ENCODE measurements at regions not wholly inside any gene's neighbourhood (a gene's known extent, or its start where the extent isn't known, plus 50 kb on each side); places are given as distances from the start of the nearest gene placed in this dataset.

DNA sequence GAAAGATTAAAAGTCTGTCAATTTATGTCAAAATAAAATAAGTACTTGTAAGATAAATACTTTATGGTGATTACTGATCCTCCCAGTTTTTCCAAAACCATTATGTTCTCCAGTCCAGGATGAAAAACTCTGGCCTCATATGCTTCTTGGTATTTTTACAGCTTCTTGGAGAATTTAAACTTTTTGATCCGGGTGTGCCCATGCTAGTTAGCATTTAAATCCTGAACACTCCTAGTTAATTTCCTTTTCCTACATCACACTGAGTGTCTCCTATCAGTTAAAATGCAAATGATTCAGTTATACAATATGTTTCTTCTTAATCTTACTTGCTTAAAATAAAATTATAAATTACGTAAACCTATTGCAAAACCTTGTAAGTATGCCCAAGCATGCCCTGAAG is 499.9 kb upstream of the SLITRK6 start:
- Histone ChIP-seq H3K9me3 (peaks cover 0 to 5% (median 0%) of the 10 kb centered on the region in 4 donors), H3K36me3 (no peaks in the 10 kb centered on the region), H3K27ac (no peak overlapping the region), H3K4me3 (no peak overlapping the region), H3K4me1 (no peaks in the 10 kb centered on the region), H3K27me3 (no peaks in the 10 kb centered on the region)
- 72 to 88% (median 76%) methylated on average over 2 of the region's 2 CpGs for WGBS, 5 donors
- intact Hi-C loops (cut with DNase I; ENCODE audit: low total_unique reads) = no loop called here
- TF ChIP-seq EP300 (IDR thresholded peaks at IDR 0.05) (no peak), POLR2AphosphoS5 (IDR thresholded peaks at IDR 0.05) (no peak), POLR2A (IDR thresholded peaks at IDR 0.05) (no peak)
- TF ChIP-seq, protein P1, sequence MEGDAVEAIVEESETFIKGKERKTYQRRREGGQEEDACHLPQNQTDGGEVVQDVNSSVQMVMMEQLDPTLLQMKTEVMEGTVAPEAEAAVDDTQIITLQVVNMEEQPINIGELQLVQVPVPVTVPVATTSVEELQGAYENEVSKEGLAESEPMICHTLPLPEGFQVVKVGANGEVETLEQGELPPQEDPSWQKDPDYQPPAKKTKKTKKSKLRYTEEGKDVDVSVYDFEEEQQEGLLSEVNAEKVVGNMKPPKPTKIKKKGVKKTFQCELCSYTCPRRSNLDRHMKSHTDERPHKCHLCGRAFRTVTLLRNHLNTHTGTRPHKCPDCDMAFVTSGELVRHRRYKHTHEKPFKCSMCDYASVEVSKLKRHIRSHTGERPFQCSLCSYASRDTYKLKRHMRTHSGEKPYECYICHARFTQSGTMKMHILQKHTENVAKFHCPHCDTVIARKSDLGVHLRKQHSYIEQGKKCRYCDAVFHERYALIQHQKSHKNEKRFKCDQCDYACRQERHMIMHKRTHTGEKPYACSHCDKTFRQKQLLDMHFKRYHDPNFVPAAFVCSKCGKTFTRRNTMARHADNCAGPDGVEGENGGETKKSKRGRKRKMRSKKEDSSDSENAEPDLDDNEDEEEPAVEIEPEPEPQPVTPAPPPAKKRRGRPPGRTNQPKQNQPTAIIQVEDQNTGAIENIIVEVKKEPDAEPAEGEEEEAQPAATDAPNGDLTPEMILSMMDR (IDR thresholded peaks at IDR 0.05) = no peak
- no peak for DNase-seq

DNA sequence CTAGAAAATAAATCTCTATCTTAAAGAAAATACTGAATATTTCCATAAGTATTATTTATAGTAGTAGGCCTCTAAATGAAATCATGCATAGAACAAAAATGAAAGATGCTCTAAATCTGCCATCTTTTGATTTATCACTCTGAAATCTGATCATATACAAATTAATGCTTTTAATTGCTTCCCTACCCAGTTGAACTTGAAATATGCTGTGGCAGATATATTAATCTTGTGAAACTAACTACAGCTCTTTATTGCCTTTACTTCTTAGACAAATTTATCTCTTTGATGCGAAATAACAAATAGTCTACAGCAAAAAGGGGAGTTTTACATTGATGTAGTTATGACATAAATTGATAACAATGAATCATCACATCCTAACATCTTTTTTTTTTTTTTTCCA is 510.7 kb upstream of the SLITRK6 start:
- no peak for DNase-seq
- intact Hi-C loops (cut with DNase I; ENCODE audit: low total_unique reads) = no loop called here
- Histone ChIP-seq H3K27ac (no peak overlapping the region), H3K4me3 (no peak overlapping the region), H3K36me3 (no peaks in the 10 kb centered on the region), H3K4me1 (no peaks in the 10 kb centered on the region), H3K9me3 (peaks cover 0 to 5% (median 2%) of the 10 kb centered on the region in 4 donors), H3K27me3 (no peaks in the 10 kb centered on the region)
- 68 to 82% (median 73%) methylated on average over 1 of the region's 1 CpG for WGBS, 5 donors
- TF ChIP-seq EP300 (IDR thresholded peaks at IDR 0.05) (no peak), POLR2A (IDR thresholded peaks at IDR 0.05) (no peak), POLR2AphosphoS5 (IDR thresholded peaks at IDR 0.05) (no peak)
- TF ChIP-seq, protein P1 (IDR thresholded peaks at IDR 0.05) = no peak

DNA sequence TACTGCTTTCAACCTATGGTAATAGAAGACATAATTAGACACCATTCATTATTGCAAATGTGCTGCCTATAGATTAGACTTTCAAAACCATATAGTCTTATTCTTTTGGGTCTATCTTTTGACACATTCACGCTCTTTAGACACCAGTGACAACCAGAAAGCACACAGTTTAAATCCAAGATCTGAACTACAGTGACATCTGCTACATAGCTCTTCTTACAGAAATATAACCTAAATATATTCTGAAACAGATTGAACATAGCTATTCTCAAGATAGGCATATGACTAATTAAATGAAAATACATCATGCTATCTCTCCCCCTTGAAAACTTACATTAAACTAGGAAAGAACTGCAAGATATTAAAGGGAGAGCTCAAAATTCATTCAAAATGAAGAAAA is 514.2 kb upstream of the SLITRK6 start:
- intact Hi-C loops (cut with DNase I; ENCODE audit: low total_unique reads) = no loop called here
- Histone ChIP-seq H3K27me3 (no peaks in the 10 kb centered on the region), H3K27ac (no peak overlapping the region), H3K9me3 (peaks cover 0 to 5% (median 0%) of the 10 kb centered on the region in 4 donors), H3K4me3 (no peak overlapping the region), H3K4me1 (no peaks in the 10 kb centered on the region), H3K36me3 (no peaks in the 10 kb centered on the region)
- DNase-seq = no peak
- 66 to 78% (median 74%) methylated on average over 1 of the region's 1 CpG for WGBS, 5 donors
- TF ChIP-seq, protein P1 (IDR thresholded peaks at IDR 0.05) = no peak
- TF ChIP-seq POLR2A (IDR thresholded peaks at IDR 0.05) (no peak), EP300 (IDR thresholded peaks at IDR 0.05) (no peak), POLR2AphosphoS5 (IDR thresholded peaks at IDR 0.05) (no peak)

- H3K9me3 ChIP-seq = peaks cover 0 to 22% (median 2%) of the 10 kb centered on the region in 4 donors
- H3K27ac ChIP-seq = no peak overlapping the region
- no peaks in the 10 kb centered on the region for H3K27me3 ChIP-seq
- WGBS, 5 donors = 79 to 93% (median 88%) methylated on average over 3 of the region's 3 CpGs
- H3K4me3 ChIP-seq = no peak overlapping the region
- H3K4me1 ChIP-seq = no peaks in the 10 kb centered on the region
- TF ChIP-seq POLR2AphosphoS5 (IDR thresholded peaks at IDR 0.05) (no peak), EP300 (IDR thresholded peaks at IDR 0.05) (no peak), POLR2A (IDR thresholded peaks at IDR 0.05) (no peak)
- TF ChIP-seq, protein P1 (IDR thresholded peaks at IDR 0.05) = no peak
- H3K36me3 ChIP-seq = no peaks in the 10 kb centered on the region
- no peak for DNase-seq
- intact Hi-C loops (cut with DNase I; ENCODE audit: low total_unique reads) = no loop called here
Measured at GRCh38 chr13:86318450-86318849, 519.2 kb upstream of the SLITRK6 start.

All from stomach (tissue), 8 donors.